ENCODE measurements at regions not wholly inside any gene's neighbourhood (a gene's known extent, or its start where the extent isn't known, plus 50 kb on each side); places are given as distances from the start of the nearest gene placed in this dataset.

GRCh38 chr1:194215448-194215847 is 1029.0 kb upstream of the B3GALT2 start:
- DNase-seq, result no peak

- DNase-seq, result no peak
Measured at GRCh38 chr1:194214735-194215134, 1028.3 kb upstream of the B3GALT2 start.

- DNase-seq, result no peak
Measured at GRCh38 chr1:194209920-194210319, 1023.5 kb upstream of the B3GALT2 start.

GRCh38 chr1:194208674-194209073 is 1022.3 kb upstream of the B3GALT2 start:
- DNase-seq, result no peak

GRCh38 chr1:194196562-194196961 is 1010.1 kb upstream of the B3GALT2 start:
- DNase-seq, result no peak

GRCh38 chr1:194194724-194195123 is 1008.3 kb upstream of the B3GALT2 start:
- DNase-seq, result no peak

- DNase-seq, result no peak
Measured at GRCh38 chr1:194184974-194185373, 998.6 kb upstream of the B3GALT2 start.

- no peak for DNase-seq
Measured at GRCh38 chr1:194184425-194184824, 998.0 kb upstream of the B3GALT2 start.

GRCh38 chr1:194181845-194182244 is 995.4 kb upstream of the B3GALT2 start:
- no peak for DNase-seq

GRCh38 chr1:194176212-194176611 is 989.8 kb upstream of the B3GALT2 start:
- no peak for DNase-seq

- no peak for DNase-seq
Measured at GRCh38 chr1:194175251-194175650, 988.8 kb upstream of the B3GALT2 start.

- DNase-seq, result no peak
Measured at GRCh38 chr1:194174528-194174927, 988.1 kb upstream of the B3GALT2 start.

GRCh38 chr1:194171596-194171995 is 985.2 kb upstream of the B3GALT2 start:
- DNase-seq, result no peak

GRCh38 chr1:194167956-194168640 is 981.7 kb upstream of the B3GALT2 start:
- no peak for DNase-seq

GRCh38 chr1:194164755-194165154 is 978.3 kb upstream of the B3GALT2 start:
- DNase-seq, result no peak

GRCh38 chr1:194161591-194161990 is 975.2 kb upstream of the B3GALT2 start:
- DNase-seq, result no peak

GRCh38 chr1:194159941-194160340 is 973.5 kb upstream of the B3GALT2 start:
- DNase-seq, result no peak

- no peak for DNase-seq
Measured at GRCh38 chr1:194155962-194156361, 969.5 kb upstream of the B3GALT2 start.

- no peak for DNase-seq
Measured at GRCh38 chr1:194151056-194151455, 964.6 kb upstream of the B3GALT2 start.

GRCh38 chr1:194150242-194150641 is 963.8 kb upstream of the B3GALT2 start:
- no peak for DNase-seq

GRCh38 chr1:194133152-194133551 is 946.7 kb upstream of the B3GALT2 start:
- no peak for DNase-seq

GRCh38 chr1:194118086-194118485 is 931.7 kb upstream of the B3GALT2 start:
- no peak for DNase-seq

GRCh38 chr1:194117582-194117981 is 931.2 kb upstream of the B3GALT2 start:
- DNase-seq, result no peak

GRCh38 chr1:194114288-194114687 is 927.9 kb upstream of the B3GALT2 start:
- DNase-seq, result no peak
